ENCODE measurements at regions not wholly inside any gene's neighbourhood (a gene's known extent, or its start where the extent isn't known, plus 50 kb on each side); places are given as distances from the start of the nearest gene placed in this dataset.

DNA sequence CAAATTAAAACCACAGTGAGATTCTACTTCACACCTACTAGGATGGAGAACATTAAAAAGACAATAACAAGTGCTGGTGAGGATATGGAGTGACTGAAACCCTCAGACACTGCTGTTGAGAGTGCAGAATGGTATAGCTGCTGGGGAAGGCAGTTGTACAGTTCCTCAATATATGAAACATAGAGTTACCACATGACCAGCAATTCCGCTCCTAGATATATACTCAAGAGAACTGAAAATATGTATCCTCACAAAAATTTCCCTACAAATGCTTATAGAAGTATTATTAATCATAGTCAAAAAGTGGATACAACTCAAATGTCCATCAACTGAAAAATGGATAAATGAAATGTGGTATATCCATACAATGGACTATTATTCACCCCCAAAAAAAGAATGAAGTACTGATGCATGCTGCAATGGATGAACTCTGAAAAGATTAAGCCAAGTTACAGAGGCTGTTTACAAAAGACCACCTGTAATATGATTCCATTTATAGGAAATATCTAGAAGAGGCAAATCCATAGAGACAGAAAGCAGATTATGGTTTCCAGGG is 164.7 kb upstream of the IGF1R start:
- TF ChIP-seq, protein P1, sequence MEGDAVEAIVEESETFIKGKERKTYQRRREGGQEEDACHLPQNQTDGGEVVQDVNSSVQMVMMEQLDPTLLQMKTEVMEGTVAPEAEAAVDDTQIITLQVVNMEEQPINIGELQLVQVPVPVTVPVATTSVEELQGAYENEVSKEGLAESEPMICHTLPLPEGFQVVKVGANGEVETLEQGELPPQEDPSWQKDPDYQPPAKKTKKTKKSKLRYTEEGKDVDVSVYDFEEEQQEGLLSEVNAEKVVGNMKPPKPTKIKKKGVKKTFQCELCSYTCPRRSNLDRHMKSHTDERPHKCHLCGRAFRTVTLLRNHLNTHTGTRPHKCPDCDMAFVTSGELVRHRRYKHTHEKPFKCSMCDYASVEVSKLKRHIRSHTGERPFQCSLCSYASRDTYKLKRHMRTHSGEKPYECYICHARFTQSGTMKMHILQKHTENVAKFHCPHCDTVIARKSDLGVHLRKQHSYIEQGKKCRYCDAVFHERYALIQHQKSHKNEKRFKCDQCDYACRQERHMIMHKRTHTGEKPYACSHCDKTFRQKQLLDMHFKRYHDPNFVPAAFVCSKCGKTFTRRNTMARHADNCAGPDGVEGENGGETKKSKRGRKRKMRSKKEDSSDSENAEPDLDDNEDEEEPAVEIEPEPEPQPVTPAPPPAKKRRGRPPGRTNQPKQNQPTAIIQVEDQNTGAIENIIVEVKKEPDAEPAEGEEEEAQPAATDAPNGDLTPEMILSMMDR (IDR thresholded peaks at IDR 0.05) = no peak
- TF ChIP-seq EZH2 (IDR thresholded peaks at IDR 0.05; ENCODE audit: borderline replicate concordance, insufficient read depth, low read depth, low read length, poor library complexity, severe bottlenecking) = no peak
- Histone ChIP-seq H3K4me3 (ENCODE audit: control extremely low read depth in 1 of 5, extremely low read depth in 1 of 5, insufficient read depth in 1 of 5, low read depth in 2 of 5, low read length in 4 of 5) (no peak overlapping the region), H3K4me2 (replicated peaks; ENCODE audit: low read depth, low read length, poor library complexity, severe bottlenecking) (no peak overlapping the region), H3K79me2 (ENCODE audit: control insufficient read depth, insufficient read depth, low read length) (no peaks in the 10 kb centered on the region), H3K4me1 (ENCODE audit: control insufficient read depth in 2 of 2, insufficient read depth in 2 of 2, low read length in 2 of 2) (no peaks in the 10 kb centered on the region), H3K9ac (ENCODE audit: low read length) (no peak overlapping the region), H3K27ac (ENCODE audit: low read length in 2 of 2) (no peak overlapping the region), H3K36me3 (replicated peaks in 1 of 2; ENCODE audit: control extremely low read depth in 1 of 2, control insufficient read depth in 1 of 2, extremely low read depth in 1 of 2, insufficient read depth in 2 of 2, low read length in 1 of 2) (no peaks in the 10 kb centered on the region), H3K9me3 (ENCODE audit: control extremely low read depth in 1 of 3, control insufficient read depth in 2 of 3, insufficient read depth in 1 of 3, low read length in 2 of 3) (peaks cover 0 to 3% (median 3%) of the 10 kb centered on the region in 3 donors), H4K20me1 (ENCODE audit: control insufficient read depth, insufficient read depth, low read length, poor library complexity, severe bottlenecking) (no peaks in the 10 kb centered on the region), H2AFZ (ENCODE audit: insufficient read depth, low read depth, low read length, poor library complexity, severe bottlenecking) (no peak overlapping the region), H3K27me3 (replicated peaks in 1 of 4; ENCODE audit: control extremely low read depth in 1 of 4, control insufficient read depth in 3 of 4, insufficient read depth in 4 of 4, low read length in 3 of 4) (no peaks in the 10 kb centered on the region)
- Mint-ChIP-seq H3K9me3 (ENCODE audit: insufficient read depth) (peaks cover 3% of the 10 kb centered on the region), H3K4me1 (no peaks in the 10 kb centered on the region), H3K4me3 (no peak overlapping the region), H3K27me3 (no peaks in the 10 kb centered on the region), H3K27ac (no peak overlapping the region)
- POLR2A ChIA-PET = no interaction called here
- DNase-seq (no peak), ATAC-seq (ENCODE audit: low read depth) (no peak)
- intact Hi-C loops (cut with micrococcal nuclease) = no loop called here
- CTCF ChIA-PET = no interaction called here
- WGBS (ENCODE audit: insufficient coverage) = no CpG with 5 or more reads among the region's 1 CpG

DNA sequence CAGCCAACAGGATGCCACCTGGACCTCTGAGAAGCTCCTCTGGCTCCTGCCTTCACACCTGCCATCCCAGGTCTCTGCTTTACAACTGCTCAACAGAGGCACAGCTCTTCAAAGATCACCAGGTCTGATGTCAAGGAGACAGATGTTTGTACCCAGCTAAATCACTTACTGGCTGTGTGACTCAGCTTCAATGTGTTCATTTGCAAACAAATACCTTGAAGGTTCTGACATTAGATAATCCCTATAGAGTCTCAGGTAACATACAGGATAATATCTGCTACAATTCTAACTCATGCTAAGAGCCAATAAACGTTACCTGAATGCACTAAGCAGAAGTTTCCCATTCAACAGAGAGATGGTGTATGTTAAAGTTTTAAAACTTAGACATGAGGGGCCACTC is 163.4 kb upstream of the IGF1R start:
- POLR2A ChIA-PET = no interaction called here
- Histone ChIP-seq H3K36me3 (replicated peaks in 1 of 2; ENCODE audit: control extremely low read depth in 1 of 2, control insufficient read depth in 1 of 2, extremely low read depth in 1 of 2, insufficient read depth in 2 of 2, low read length in 1 of 2) (no peaks in the 10 kb centered on the region), H3K9me3 (ENCODE audit: control extremely low read depth in 1 of 3, control insufficient read depth in 2 of 3, insufficient read depth in 1 of 3, low read length in 2 of 3) (peaks cover 0 to 3% (median 3%) of the 10 kb centered on the region in 3 donors), H3K27ac (ENCODE audit: low read length in 2 of 2) (no peak overlapping the region), H3K4me1 (ENCODE audit: control insufficient read depth in 2 of 2, insufficient read depth in 2 of 2, low read length in 2 of 2) (no peaks in the 10 kb centered on the region), H3K27me3 (replicated peaks in 1 of 4; ENCODE audit: control extremely low read depth in 1 of 4, control insufficient read depth in 3 of 4, insufficient read depth in 4 of 4, low read length in 3 of 4) (no peaks in the 10 kb centered on the region), H4K20me1 (ENCODE audit: control insufficient read depth, insufficient read depth, low read length, poor library complexity, severe bottlenecking) (no peaks in the 10 kb centered on the region), H2AFZ (ENCODE audit: insufficient read depth, low read depth, low read length, poor library complexity, severe bottlenecking) (no peak overlapping the region), H3K79me2 (ENCODE audit: control insufficient read depth, insufficient read depth, low read length) (no peaks in the 10 kb centered on the region), H3K4me2 (replicated peaks; ENCODE audit: low read depth, low read length, poor library complexity, severe bottlenecking) (no peak overlapping the region), H3K4me3 (ENCODE audit: control extremely low read depth in 1 of 5, extremely low read depth in 1 of 5, insufficient read depth in 1 of 5, low read depth in 2 of 5, low read length in 4 of 5) (no peak overlapping the region), H3K9ac (ENCODE audit: low read length) (no peak overlapping the region)
- WGBS (ENCODE audit: insufficient coverage) = no CpG with 5 or more reads among the region's 1 CpG
- no peak overlapping the region for H3K4me3 Mint-ChIP-seq
- H3K9me3 Mint-ChIP-seq (ENCODE audit: insufficient read depth) = peaks cover 3% of the 10 kb centered on the region
- H3K27ac Mint-ChIP-seq = no peak overlapping the region
- DNase-seq = no peak
- intact Hi-C loops (cut with micrococcal nuclease) = no loop called here
- H3K4me1 Mint-ChIP-seq = no peaks in the 10 kb centered on the region
- no peak for TF ChIP-seq EZH2 (IDR thresholded peaks at IDR 0.05; ENCODE audit: borderline replicate concordance, insufficient read depth, low read depth, low read length, poor library complexity, severe bottlenecking)
- TF ChIP-seq, protein P1 (IDR thresholded peaks at IDR 0.05) = no peak
- CTCF ChIA-PET = no interaction called here
- no peaks in the 10 kb centered on the region for H3K27me3 Mint-ChIP-seq
- ATAC-seq (ENCODE audit: low read depth) = no peak
